ENCODE measurements at regions not wholly inside any gene's neighbourhood (a gene's known extent, or its start where the extent isn't known, plus 50 kb on each side); places are given as distances from the start of the nearest gene placed in this dataset.

GRCh38 chr2:160977854-160978253, 182.4 kb upstream of the TANK start:
- Histone ChIP-seq H3K27me3 (ENCODE audit: insufficient read depth, poor library complexity, severe bottlenecking) (no peaks in the 10 kb centered on the region), H3K27ac (replicated peaks) (no peak overlapping the region), H3K4me3 (replicated peaks; ENCODE audit: insufficient read depth, low read length) (no peak overlapping the region)
- TF ChIP-seq GABPA (IDR thresholded peaks at IDR 0.05; ENCODE audit: low read depth) (no peak), POLR2AphosphoS5 (IDR thresholded peaks at IDR 0.05; ENCODE audit: low read depth) (no peak), CTCF (IDR thresholded peaks at IDR 0.05; ENCODE audit: insufficient read depth, low read length) (no peak), SPI1 (IDR thresholded peaks at IDR 0.05; ENCODE audit: borderline replicate concordance, low read depth) (no peak), REST (IDR thresholded peaks at IDR 0.05; ENCODE audit: insufficient replicate concordance, low read depth) (no peak)
- no peak for DNase-seq (ENCODE audit: low read depth in 1 of 2, low spot score in 1 of 2)

GRCh38 chr2:160984426-160985077, 175.7 kb upstream of the TANK start:
- TF ChIP-seq GABPA (IDR thresholded peaks at IDR 0.05; ENCODE audit: low read depth) = no peak
- Histone ChIP-seq H3K27ac (replicated peaks) (no peak overlapping the region), H3K27me3 (ENCODE audit: insufficient read depth, poor library complexity, severe bottlenecking) (no peaks in the 10 kb centered on the region), H3K4me3 (replicated peaks; ENCODE audit: insufficient read depth, low read length) (no peak overlapping the region)
- no peak for DNase-seq (ENCODE audit: low read depth in 1 of 2, low spot score in 1 of 2)

- H3K27ac ChIP-seq (replicated peaks) = no peak overlapping the region
- no peaks in the 10 kb centered on the region for H3K27me3 ChIP-seq (ENCODE audit: insufficient read depth, poor library complexity, severe bottlenecking)
- no peak overlapping the region for H3K4me3 ChIP-seq (replicated peaks; ENCODE audit: insufficient read depth, low read length)
- DNase-seq (ENCODE audit: low read depth in 1 of 2, low spot score in 1 of 2) = no peak
- no peak for TF ChIP-seq SPI1 (IDR thresholded peaks at IDR 0.05; ENCODE audit: borderline replicate concordance, low read depth)
Measured at GRCh38 chr2:160989778-160990177, 170.4 kb upstream of the TANK start.

GRCh38 chr2:160993654-160994061, 166.6 kb upstream of the TANK start:
- TF ChIP-seq REST (IDR thresholded peaks at IDR 0.05; ENCODE audit: insufficient replicate concordance, low read depth) (no peak), GABPA (IDR thresholded peaks at IDR 0.05; ENCODE audit: low read depth) (no peak), POLR2AphosphoS5 (IDR thresholded peaks at IDR 0.05; ENCODE audit: low read depth) (no peak), SPI1 (IDR thresholded peaks at IDR 0.05; ENCODE audit: borderline replicate concordance, low read depth) (no peak), CTCF (IDR thresholded peaks at IDR 0.05; ENCODE audit: insufficient read depth, low read length) (no peak)
- no peaks in the 10 kb centered on the region for H3K27me3 ChIP-seq (ENCODE audit: insufficient read depth, poor library complexity, severe bottlenecking)
- H3K27ac ChIP-seq (replicated peaks) = no peak overlapping the region
- no peak for DNase-seq (ENCODE audit: low read depth in 1 of 2, low spot score in 1 of 2)
- no peak overlapping the region for H3K4me3 ChIP-seq (replicated peaks; ENCODE audit: insufficient read depth, low read length)
